RPMI8226 (cell line): ENCODE measurements at regions not wholly inside any gene's neighbourhood (a gene's known extent, or its start where the extent isn't known, plus 50 kb on each side); places are given as distances from the start of the nearest gene placed in this dataset.
A peak's percentile ranks its signal among the peaks of the same experiment; 100 is the strongest.

Source experiments
- DNase-seq: peaks from one replicate; pipeline ENCODE4 v3.0.0-alpha.2; 2015

DNA sequence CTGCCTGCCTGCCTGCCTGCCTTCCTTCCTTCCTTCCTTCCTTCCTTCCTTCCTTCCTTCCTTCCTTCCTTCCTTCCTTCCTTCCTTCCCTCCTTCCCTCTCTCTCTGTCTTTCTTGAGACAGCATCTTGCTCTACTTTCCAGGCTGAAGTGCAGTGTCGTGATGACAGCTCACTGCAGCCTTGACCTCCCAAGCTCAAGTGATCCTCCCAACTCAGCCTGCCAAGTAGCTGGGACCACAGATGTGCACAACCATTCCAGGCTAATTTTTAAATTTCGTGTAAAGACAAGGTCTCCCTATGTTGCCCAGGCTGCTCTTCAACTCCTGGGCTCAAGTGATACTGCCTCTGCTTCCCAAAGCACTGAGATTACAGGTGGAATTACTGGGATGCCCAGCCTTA lies 328.2 kb upstream of the SORL1-AS1 start:
- no peak for DNase-seq

DNA sequence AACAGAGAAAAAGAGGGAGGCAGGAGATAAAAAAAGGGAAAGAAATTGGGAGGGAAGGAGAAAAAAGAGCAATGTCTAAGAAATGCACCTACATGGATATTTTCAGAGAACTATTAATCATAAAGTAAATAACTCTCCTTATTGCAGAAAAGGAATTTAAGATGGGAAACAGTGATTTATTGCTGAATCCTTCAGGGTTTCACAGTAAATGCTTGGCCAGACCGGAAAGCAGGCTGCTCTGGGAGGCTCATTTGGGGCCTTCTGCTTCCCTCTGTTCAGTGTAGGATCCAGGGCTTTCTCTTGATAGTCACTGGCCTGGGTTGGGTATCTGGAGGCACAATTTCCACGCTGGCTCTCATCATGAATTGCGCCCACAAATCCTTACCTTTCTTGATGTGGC lies 324.3 kb upstream of the SORL1-AS1 start:
- DNase-seq: no peak

DNA sequence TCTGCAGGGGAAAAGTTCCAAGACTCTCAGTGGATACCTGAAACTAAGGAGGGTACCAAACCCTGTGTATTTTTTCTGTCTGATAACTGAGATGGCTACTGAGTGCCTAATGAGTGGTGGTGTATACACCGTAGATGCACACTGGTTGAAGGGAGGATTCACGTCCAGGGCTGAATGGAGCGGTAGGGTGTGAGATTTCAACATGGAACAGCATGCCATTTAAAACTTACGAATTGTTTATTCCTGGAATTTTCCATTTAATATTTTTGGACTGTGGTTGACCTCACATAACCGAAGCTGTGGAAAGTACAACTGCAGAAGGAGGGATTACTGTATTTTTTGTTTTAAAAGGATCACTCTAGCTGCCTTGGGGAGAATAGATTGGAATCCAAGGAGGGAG lies 322.5 kb upstream of the SORL1-AS1 start:
- no peak for DNase-seq

DNA sequence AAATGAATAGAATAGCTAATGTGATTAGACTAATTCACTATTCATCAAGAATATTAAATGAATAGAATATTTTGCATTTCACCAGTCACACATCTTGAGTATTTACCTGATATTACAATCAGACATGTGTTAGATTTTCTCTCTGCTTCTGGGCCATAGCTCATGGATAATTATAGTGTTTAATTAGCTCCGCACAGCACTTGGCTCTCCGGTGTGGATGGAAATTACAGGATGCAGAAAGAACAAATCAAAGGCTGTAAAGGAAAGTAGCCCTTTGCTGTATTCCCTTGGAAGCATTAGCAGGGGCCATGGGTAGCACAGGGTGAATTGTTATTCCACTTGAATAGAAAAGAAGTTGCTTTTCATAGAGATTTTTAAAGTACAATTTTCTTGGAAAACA lies 320.3 kb upstream of the SORL1-AS1 start:
- DNase-seq: no peak

DNA sequence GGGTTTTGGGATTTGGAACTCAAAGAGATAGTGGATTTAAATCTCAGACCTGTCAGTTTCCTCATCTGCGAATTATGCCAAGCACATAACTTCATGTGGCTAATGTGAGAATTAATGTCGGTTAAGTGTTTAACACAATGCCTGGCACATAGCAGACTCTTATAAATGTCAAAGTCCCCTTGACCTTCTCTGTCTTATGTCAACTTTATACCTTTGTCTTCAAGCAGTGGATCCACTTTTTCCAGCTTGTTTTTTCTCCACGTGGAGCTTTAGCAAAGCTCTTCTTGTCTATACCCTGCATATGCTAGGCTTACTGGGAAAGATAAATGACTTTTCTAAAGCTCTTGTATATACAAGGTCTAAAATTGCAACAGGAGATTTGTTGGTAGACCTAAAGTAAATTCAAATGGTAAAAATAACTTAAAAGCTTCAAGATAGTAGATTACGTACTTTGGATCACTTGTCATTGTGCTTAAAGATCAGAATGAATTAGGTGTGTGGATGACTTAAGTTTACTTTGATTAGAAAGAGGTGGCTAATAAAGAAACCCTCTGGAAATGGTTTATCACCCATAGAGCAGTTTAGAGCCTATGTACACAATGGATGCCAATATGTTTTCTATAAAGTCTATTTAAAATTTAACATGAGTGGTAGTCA lies 318.3 kb upstream of the SORL1-AS1 start:
- DNase-seq: no peak

GRCh38 chr11:121769191-121769590 lies 316.4 kb upstream of the SORL1-AS1 start:
- no peak for DNase-seq

DNA sequence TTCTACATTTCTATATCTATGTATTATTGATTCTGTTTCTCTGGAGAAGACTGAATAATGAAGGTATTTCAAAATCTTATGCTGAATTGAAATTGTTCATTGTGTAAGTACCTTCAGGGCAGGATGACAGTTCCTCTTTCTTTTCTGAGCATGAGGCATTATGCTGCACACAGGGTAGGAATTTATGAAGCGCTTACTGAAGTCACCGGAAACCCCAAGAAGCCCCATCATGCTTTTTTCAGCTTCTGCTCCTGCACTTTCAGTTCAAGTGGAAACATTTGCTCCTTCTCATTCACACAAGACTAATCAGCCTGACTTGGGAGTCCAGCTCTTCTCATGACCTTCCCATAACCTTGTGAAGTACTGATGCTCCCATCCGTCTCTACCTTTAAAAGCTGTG lies 314.7 kb upstream of the SORL1-AS1 start:
- no peak for DNase-seq

DNA sequence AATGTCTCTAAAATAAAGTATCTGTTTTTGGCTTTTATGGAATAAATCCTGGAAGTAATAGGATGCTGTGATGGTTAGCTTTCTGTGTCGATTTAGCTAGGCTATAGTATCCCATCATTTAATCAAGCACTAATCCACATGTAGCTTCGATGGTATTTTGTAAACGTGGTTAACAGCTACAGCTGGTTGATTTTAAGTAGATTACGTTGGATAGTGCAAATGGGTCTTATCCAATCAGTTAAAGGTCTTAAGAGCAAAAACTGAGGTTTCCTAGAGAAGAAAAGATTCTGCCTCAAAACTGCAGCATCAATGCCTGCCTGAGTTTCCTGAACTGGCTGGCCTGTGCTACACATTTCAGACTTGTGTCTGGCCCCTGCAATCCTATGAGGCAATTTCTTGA lies 314.2 kb upstream of the SORL1-AS1 start:
- DNase-seq: no peak

- no peak for DNase-seq
Measured at GRCh38 chr11:121766166-121766565, 313.4 kb upstream of the SORL1-AS1 start.

DNA sequence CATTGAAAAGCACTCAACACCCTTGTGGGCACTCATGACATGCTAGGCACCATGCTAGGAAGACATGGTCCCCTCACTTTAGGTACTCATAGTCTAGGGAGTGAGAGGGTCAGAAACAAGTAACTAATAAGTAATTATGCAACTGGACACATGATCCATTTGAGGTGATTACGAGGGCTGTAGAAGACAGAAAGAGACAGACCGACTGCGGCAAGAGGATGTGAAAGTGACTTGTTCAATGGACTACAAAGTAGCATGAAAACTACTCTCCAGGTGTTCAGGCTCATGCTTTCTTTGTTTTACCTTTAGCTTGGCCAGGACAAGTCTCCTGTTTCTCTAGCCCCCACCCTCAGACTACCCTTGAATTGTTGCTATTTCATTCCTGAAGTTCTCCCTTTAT lies 310.8 kb upstream of the SORL1-AS1 start:
- peak; percentile 13 for DNase-seq

GRCh38 chr11:121762820-121763219 lies 310.1 kb upstream of the SORL1-AS1 start:
- DNase-seq: peak; percentile 32

DNA sequence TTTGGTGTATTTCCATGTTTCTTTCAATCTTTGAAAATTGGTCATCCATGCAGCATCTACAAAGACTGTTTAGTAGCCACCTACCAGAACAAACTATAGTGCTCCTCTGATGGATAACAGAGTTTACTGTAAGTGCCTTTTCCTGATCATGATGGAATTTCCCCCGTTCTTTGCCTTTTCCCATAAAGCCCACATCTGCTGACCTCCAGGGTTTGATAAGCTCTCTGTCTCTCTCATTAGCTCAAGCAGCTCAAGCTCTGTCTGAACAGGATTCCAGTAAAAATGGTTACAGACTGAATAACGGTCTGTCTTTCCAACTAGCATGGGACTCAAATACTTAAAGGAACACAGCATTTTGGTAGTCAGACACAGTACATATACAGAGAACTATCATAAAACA lies 308.4 kb upstream of the SORL1-AS1 start:
- DNase-seq: no peak

DNA sequence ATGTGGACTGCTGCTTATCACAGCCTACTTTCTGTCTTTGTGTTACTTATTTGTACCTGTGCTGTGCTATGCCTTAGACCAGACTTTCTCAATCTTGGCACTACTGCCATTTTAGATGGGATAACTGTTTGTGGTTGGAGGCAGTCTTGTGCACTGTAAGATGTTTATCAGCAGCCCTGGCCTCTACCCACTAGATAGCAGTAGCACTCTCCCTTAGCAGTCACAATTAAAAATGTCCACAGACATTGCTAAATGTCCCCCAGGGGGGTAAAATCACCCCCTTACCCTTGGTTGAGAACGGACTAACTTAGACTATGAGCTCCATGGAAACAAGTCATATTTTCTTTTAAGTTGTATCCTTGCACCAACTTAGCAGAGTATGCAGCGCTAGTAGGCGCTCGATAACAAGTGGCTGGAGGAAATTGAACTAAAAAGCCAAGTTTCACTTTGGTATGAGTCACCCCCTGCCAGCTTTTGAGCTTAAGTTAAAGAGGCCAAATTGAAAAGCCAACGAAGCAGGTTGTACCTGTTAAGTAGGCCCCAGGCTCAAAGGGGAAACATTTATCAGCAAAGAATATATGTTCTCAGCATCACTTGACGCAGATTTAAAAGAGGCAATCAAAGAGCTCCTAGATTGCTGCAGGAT lies 304.8 kb upstream of the SORL1-AS1 start:
- DNase-seq: peak; percentile 7

DNA sequence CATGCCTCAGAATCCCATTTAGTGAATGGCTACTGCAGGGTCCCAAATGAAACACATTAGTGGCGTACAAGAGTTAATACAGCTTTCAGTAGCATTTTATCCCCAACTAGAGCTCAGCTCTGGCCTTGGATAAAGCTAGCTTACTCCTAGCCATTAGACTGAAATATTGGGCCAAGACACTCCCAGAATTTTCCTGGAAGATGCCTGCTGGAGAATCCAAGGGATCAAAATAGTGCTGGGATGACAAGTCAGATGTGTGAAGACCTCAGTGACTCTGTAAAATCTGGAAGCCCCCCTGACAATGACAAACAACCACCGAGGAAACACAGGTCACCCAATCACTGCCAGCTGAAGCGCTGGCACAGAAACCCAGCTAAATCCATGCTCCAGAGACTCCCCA lies 303.1 kb upstream of the SORL1-AS1 start:
- no peak for DNase-seq

DNA sequence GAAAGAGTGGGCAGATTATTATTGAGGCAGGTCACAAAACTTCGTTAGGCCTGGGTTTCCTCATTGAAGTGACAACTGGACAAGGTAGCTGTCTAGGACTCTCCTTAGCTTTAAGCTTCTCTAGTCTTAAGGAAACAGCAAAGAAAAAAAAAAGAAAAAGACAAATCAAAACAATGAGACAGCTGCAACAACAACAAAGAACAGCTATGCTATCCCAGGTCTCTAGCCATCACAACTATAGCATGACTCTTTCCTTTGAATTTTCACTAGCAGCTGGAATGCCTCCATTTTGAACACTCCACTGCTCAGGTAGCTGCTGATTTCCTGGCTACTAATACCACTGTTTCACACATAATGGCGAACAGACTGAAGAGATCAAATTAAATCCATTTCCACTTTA lies 302.4 kb upstream of the SORL1-AS1 start:
- no peak for DNase-seq

- no peak for DNase-seq
Measured at GRCh38 chr11:121754598-121754997, 301.8 kb upstream of the SORL1-AS1 start.

GRCh38 chr11:121749691-121750090 lies 296.9 kb upstream of the SORL1-AS1 start:
- no peak for DNase-seq

DNA sequence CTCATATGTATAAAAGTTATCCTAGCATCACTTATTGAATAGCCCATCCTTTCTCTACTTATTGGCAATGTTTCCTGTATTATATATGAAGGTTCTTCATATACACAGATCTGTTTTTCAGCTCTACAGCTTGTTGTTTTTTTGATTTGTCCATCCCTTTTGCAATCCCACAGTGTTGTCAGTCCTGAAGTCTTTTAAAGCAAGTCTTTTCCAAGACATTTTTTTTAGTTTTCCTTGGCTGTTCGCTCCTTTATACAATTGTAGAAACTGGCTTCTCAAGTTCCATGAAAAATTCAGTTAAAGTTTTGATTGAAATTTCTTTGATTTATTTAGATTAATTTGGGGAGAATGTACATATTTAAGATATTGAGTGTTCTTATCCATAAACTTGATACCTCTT lies 295.3 kb upstream of the SORL1-AS1 start:
- no peak for DNase-seq

DNA sequence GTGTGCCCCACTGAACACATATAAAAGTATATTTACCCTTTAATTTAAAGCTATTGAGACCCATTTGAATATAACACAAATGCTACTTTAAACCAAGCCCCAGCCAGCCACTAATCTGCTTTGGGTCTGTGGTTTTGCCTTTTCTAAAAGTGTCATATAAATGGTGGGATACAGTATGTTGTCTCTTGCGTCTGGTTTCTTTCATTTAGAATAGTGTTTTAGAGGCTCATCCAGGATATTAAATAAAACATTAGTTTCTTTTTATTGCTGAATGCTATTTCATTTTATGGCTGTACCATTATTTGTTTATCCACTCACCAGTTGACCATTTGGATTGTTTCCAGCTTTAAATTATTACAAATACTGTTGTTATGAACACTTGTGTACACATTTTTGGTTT lies 290.5 kb upstream of the SORL1-AS1 start:
- no peak for DNase-seq

GRCh38 chr11:121741761-121742361 lies 289.1 kb upstream of the SORL1-AS1 start:
- no peak for DNase-seq

- DNase-seq: no peak
Measured at GRCh38 chr11:121741351-121741760, 288.6 kb upstream of the SORL1-AS1 start.

DNA sequence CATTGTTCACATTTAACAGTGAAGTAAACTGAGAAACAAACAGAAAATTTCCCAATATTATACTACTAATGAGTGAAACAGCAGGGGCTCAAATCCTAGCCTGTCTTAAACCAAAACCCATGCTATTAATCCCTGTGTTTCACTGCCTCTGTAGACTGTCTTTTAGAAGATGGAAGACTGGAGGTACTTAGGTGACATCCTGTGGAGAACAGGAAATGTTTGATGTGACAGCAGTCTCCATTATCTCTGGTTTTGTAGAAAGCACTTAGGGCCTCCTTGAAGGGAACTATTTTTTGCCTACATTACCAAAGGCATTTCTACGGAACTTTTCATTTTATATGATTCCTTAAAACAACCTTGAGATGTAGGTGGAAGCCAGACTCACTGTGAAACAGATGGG lies 288.1 kb upstream of the SORL1-AS1 start:
- no peak for DNase-seq

DNA sequence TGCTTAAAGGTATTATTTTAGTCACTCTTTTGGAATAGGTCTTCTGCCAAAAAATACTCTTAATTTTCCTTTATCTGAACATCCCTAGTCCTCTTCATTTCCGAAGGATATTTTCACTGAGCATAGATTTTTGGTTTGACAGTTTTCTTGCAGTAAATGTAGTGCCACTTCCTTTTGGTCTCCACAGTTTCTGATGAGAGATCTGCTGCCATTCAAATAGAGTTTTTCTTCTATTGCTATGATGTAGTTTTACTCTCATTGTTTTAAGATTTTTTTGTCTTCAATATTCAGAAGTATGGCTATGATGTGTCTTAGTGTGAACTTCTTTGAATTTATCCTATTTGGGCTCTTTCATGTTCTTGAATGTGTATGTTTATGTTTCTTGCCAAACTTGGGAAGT lies 281.1 kb upstream of the SORL1-AS1 start:
- DNase-seq: no peak

DNA sequence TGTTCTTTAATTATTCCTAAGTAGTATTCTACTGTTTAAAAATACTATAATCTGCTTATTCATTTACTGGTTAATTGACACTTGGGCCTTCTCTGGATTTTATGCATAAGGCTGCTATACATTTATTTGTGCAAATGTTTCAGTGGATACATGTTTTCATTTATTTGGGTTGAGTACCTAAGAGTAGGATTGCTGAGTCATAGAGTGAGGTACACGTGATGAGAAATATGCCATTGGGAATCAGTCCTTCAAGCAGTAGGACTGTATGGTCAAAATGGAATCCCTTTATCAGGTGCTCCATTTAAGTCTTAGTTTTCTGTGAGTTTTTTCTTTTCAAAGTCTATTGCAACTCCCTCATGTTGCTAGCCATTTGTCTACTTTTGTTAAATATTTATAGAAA lies 275.2 kb upstream of the SORL1-AS1 start:
- no peak for DNase-seq
